ENCODE measurements at regions not wholly inside any gene's neighbourhood (a gene's known extent, or its start where the extent isn't known, plus 50 kb on each side); places are given as distances from the start of the nearest gene placed in this dataset.
A peak's percentile ranks its signal among the peaks of the same experiment; 100 is the strongest.

- POLR2A ChIA-PET, result no interaction called here
- 76% methylated on average over 4 of the region's 5 CpGs for WGBS (ENCODE audit: insufficient coverage)
- H3K27ac Mint-ChIP-seq, result no peak overlapping the region
Observed at GRCh38 chr2:239839306-239839705, 185.8 kb downstream of the NDUFA10 start.

GRCh38 chr2:239836021-239836765 lies 188.9 kb downstream of the NDUFA10 start:
- peaks cover 4 to 7% of the 10 kb centered on the region in 2 donors for H3K27me3 Mint-ChIP-seq
- peaks cover 0 to 7% of the 10 kb centered on the region in 2 experiments for H3K27me3 ChIP-seq (replicated peaks in 1 of 2; ENCODE audit: control insufficient read depth in 2 of 2, extremely low read depth in 1 of 2, insufficient read depth in 2 of 2, low read length in 1 of 2)
- H3K27ac Mint-ChIP-seq, result no peak overlapping the region
- WGBS (ENCODE audit: insufficient coverage), result 79% methylated on average over 4 of the region's 7 CpGs
- H3K4me3 ChIP-seq (ENCODE audit: control insufficient read depth in 1 of 2, extremely low read depth in 1 of 2, low read length in 1 of 2), result no peak overlapping the region
- H3K27ac ChIP-seq (ENCODE audit: low read length), result no peak overlapping the region
- no peaks in the 10 kb centered on the region for H3K4me1 Mint-ChIP-seq
- ChIA-PET CTCF (no interaction called here), POLR2A (no interaction called here)
- H3K9me3 ChIP-seq, result no peaks in the 10 kb centered on the region
- DNase-seq (no peak), ATAC-seq (replicated peaks in 1 of 4) (no peak)
- H3K36me3 Mint-ChIP-seq, result no peaks in the 10 kb centered on the region
- no peaks in the 10 kb centered on the region for H3K4me1 ChIP-seq (ENCODE audit: control insufficient read depth in 1 of 2, extremely low read depth in 1 of 2, insufficient read depth in 2 of 2, low read length in 2 of 2)
- H3K4me3 Mint-ChIP-seq, result no peak overlapping the region
- peaks cover 0 to 3% (median 0%) of the 10 kb centered on the region in 3 donors for H3K9me3 Mint-ChIP-seq
- no peaks in the 10 kb centered on the region for H3K36me3 ChIP-seq (ENCODE audit: control insufficient read depth in 2 of 2, extremely low read depth in 1 of 2, insufficient read depth in 1 of 2, low read length in 1 of 2)

More at GRCh38 chr2:239839306-239839705, 185.8 kb downstream of the NDUFA10 start:
- Mint-ChIP-seq H3K4me3 (no peak overlapping the region), H3K9me3 (peaks cover 0 to 10% (median 0%) of the 10 kb centered on the region in 3 donors), H3K36me3 (no peaks in the 10 kb centered on the region), H3K4me1 (no peaks in the 10 kb centered on the region), H3K27me3 (peaks cover 4 to 16% of the 10 kb centered on the region in 2 donors)
- no peaks in the 10 kb centered on the region for H3K36me3 ChIP-seq (ENCODE audit: control insufficient read depth in 2 of 2, extremely low read depth in 1 of 2, insufficient read depth in 1 of 2, low read length in 1 of 2)
- no peaks in the 10 kb centered on the region for H3K4me1 ChIP-seq (ENCODE audit: control insufficient read depth in 1 of 2, extremely low read depth in 1 of 2, insufficient read depth in 2 of 2, low read length in 2 of 2)
- ATAC-seq (replicated peaks in 1 of 4), result no peak
- peaks cover 0 to 7% of the 10 kb centered on the region in 2 experiments for H3K27me3 ChIP-seq (replicated peaks in 1 of 2; ENCODE audit: control insufficient read depth in 2 of 2, extremely low read depth in 1 of 2, insufficient read depth in 2 of 2, low read length in 1 of 2)
- CTCF ChIA-PET, result no interaction called here
- no peak overlapping the region for H3K4me3 ChIP-seq (ENCODE audit: control insufficient read depth in 1 of 2, extremely low read depth in 1 of 2, low read length in 1 of 2)
- DNase-seq, result no peak
- H3K27ac ChIP-seq (ENCODE audit: low read length), result no peak overlapping the region
- H3K9me3 ChIP-seq, result no peaks in the 10 kb centered on the region

- Histone ChIP-seq H3K27ac (ENCODE audit: low read length) (no peak overlapping the region), H3K4me1 (ENCODE audit: control insufficient read depth in 1 of 2, extremely low read depth in 1 of 2, insufficient read depth in 2 of 2, low read length in 2 of 2) (no peaks in the 10 kb centered on the region), H3K9me3 (no peaks in the 10 kb centered on the region), H3K27me3 (replicated peaks in 1 of 2; ENCODE audit: control insufficient read depth in 2 of 2, extremely low read depth in 1 of 2, insufficient read depth in 2 of 2, low read length in 1 of 2) (peaks cover 0 to 7% of the 10 kb centered on the region in 2 experiments), H3K4me3 (ENCODE audit: control insufficient read depth in 1 of 2, extremely low read depth in 1 of 2, low read length in 1 of 2) (no peak overlapping the region), H3K36me3 (ENCODE audit: control insufficient read depth in 2 of 2, extremely low read depth in 1 of 2, insufficient read depth in 1 of 2, low read length in 1 of 2) (no peaks in the 10 kb centered on the region)
- no peak for ATAC-seq (replicated peaks in 1 of 4)
- H3K9me3 Mint-ChIP-seq, result peaks cover 0 to 3% (median 0%) of the 10 kb centered on the region in 3 donors
- H3K36me3 Mint-ChIP-seq, result no peaks in the 10 kb centered on the region
- CTCF ChIA-PET, result no interaction called here
- POLR2A ChIA-PET, result no interaction called here
- H3K4me1 Mint-ChIP-seq, result no peaks in the 10 kb centered on the region
- no peak overlapping the region for H3K27ac Mint-ChIP-seq
- DNase-seq, result no peak
- no peak overlapping the region for H3K4me3 Mint-ChIP-seq
- H3K27me3 Mint-ChIP-seq, result peaks cover under 1 to 7% of the 10 kb centered on the region in 2 donors
- WGBS (ENCODE audit: insufficient coverage), result no CpG with 5 or more reads among the region's 5 CpGs
Observed at GRCh38 chr2:239835056-239835455, 190.1 kb downstream of the NDUFA10 start.

GRCh38 chr2:239834143-239834542 lies 191.0 kb downstream of the NDUFA10 start:
- Mint-ChIP-seq H3K27me3 (peaks cover 0 to 7% of the 10 kb centered on the region in 2 donors), H3K27ac (no peak overlapping the region), H3K9me3 (peaks cover 0 to 3% (median 0%) of the 10 kb centered on the region in 3 donors), H3K4me1 (no peaks in the 10 kb centered on the region), H3K36me3 (no peaks in the 10 kb centered on the region), H3K4me3 (no peak overlapping the region)
- ChIA-PET CTCF (no interaction called here), POLR2A (no interaction called here)
- ATAC-seq (replicated peaks in 1 of 4), result no peak
- DNase-seq, result no peak
- H3K4me1 ChIP-seq (ENCODE audit: control insufficient read depth in 1 of 2, extremely low read depth in 1 of 2, insufficient read depth in 2 of 2, low read length in 2 of 2), result no peaks in the 10 kb centered on the region
- H3K27ac ChIP-seq (ENCODE audit: low read length), result no peak overlapping the region
- no peaks in the 10 kb centered on the region for H3K36me3 ChIP-seq (ENCODE audit: control insufficient read depth in 2 of 2, extremely low read depth in 1 of 2, insufficient read depth in 1 of 2, low read length in 1 of 2)
- peaks cover 0 to 5% of the 10 kb centered on the region in 2 experiments for H3K27me3 ChIP-seq (replicated peaks in 1 of 2; ENCODE audit: control insufficient read depth in 2 of 2, extremely low read depth in 1 of 2, insufficient read depth in 2 of 2, low read length in 1 of 2)
- H3K4me3 ChIP-seq (ENCODE audit: control insufficient read depth in 1 of 2, extremely low read depth in 1 of 2, low read length in 1 of 2), result no peak overlapping the region
- H3K9me3 ChIP-seq, result no peaks in the 10 kb centered on the region
- 86% methylated on average over 6 of the region's 8 CpGs for WGBS (ENCODE audit: insufficient coverage)

- WGBS (ENCODE audit: insufficient coverage), result 88% methylated on average over 16 of the region's 21 CpGs
- no peak overlapping the region for H3K4me3 Mint-ChIP-seq
- no peaks in the 10 kb centered on the region for H3K36me3 Mint-ChIP-seq
Observed at GRCh38 chr2:239833269-239834109, 191.7 kb downstream of the NDUFA10 start.

GRCh38 chr2:239832490-239833268 lies 192.5 kb downstream of the NDUFA10 start:
- Histone ChIP-seq H3K27me3 (replicated peaks in 1 of 2; ENCODE audit: control insufficient read depth in 2 of 2, extremely low read depth in 1 of 2, insufficient read depth in 2 of 2, low read length in 1 of 2) (peaks cover 0 to 12% of the 10 kb centered on the region in 2 experiments), H3K4me1 (ENCODE audit: control insufficient read depth in 1 of 2, extremely low read depth in 1 of 2, insufficient read depth in 2 of 2, low read length in 2 of 2) (no peaks in the 10 kb centered on the region), H3K36me3 (ENCODE audit: control insufficient read depth in 2 of 2, extremely low read depth in 1 of 2, insufficient read depth in 1 of 2, low read length in 1 of 2) (no peaks in the 10 kb centered on the region), H3K4me3 (ENCODE audit: control insufficient read depth in 1 of 2, extremely low read depth in 1 of 2, low read length in 1 of 2) (no peak overlapping the region), H3K27ac (ENCODE audit: low read length) (no peak overlapping the region), H3K9me3 (no peaks in the 10 kb centered on the region)
- 81% methylated on average over 16 of the region's 19 CpGs for WGBS (ENCODE audit: insufficient coverage)
- H3K27ac Mint-ChIP-seq, result no peak overlapping the region
- peaks cover 0 to 3% (median 0%) of the 10 kb centered on the region in 3 donors for H3K9me3 Mint-ChIP-seq
- H3K4me1 Mint-ChIP-seq, result no peaks in the 10 kb centered on the region
- ATAC-seq (replicated peaks in 1 of 4) (no peak), DNase-seq (no peak)
- H3K27me3 Mint-ChIP-seq, result peaks cover 0 to 9% of the 10 kb centered on the region in 2 donors
- H3K4me3 Mint-ChIP-seq, result no peak overlapping the region
- H3K36me3 Mint-ChIP-seq, result no peaks in the 10 kb centered on the region
- POLR2A ChIA-PET, result no interaction called here
- CTCF ChIA-PET, result interaction anchor here in 1 of 2 donors (0.6 kb wide), 1 partner anchor 112 kb away, joined by 4 read pairs; no protein-coding TSS in a partner anchor

More at GRCh38 chr2:239833269-239834109, 191.7 kb downstream of the NDUFA10 start:
- peak in 1 of 35 experiments; percentile 18 for DNase-seq
- Histone ChIP-seq H3K36me3 (ENCODE audit: control insufficient read depth in 2 of 2, extremely low read depth in 1 of 2, insufficient read depth in 1 of 2, low read length in 1 of 2) (no peaks in the 10 kb centered on the region), H3K27ac (ENCODE audit: low read length) (no peak overlapping the region), H3K27me3 (replicated peaks in 1 of 2; ENCODE audit: control insufficient read depth in 2 of 2, extremely low read depth in 1 of 2, insufficient read depth in 2 of 2, low read length in 1 of 2) (peaks cover 0 to 8% of the 10 kb centered on the region in 2 experiments), H3K4me1 (ENCODE audit: control insufficient read depth in 1 of 2, extremely low read depth in 1 of 2, insufficient read depth in 2 of 2, low read length in 2 of 2) (no peaks in the 10 kb centered on the region), H3K4me3 (ENCODE audit: control insufficient read depth in 1 of 2, extremely low read depth in 1 of 2, low read length in 1 of 2) (no peak overlapping the region), H3K9me3 (no peaks in the 10 kb centered on the region)
- H3K27ac Mint-ChIP-seq, result no peak overlapping the region
- no peaks in the 10 kb centered on the region for H3K4me1 Mint-ChIP-seq
- H3K27me3 Mint-ChIP-seq, result peaks cover 0 to 7% of the 10 kb centered on the region in 2 donors
- H3K9me3 Mint-ChIP-seq, result peaks cover 0 to 3% (median 0%) of the 10 kb centered on the region in 3 donors
- POLR2A ChIA-PET, result no interaction called here
- CTCF ChIA-PET, result interaction anchor here in 1 of 2 donors (0.6 kb wide), 1 partner anchor 111 kb away, joined by 4 read pairs; no protein-coding TSS in a partner anchor
- no peak for ATAC-seq (replicated peaks in 1 of 4)
